ENCODE measurements at regions not wholly inside any gene's neighbourhood (a gene's known extent, or its start where the extent isn't known, plus 50 kb on each side); places are given as distances from the start of the nearest gene placed in this dataset.

DNA sequence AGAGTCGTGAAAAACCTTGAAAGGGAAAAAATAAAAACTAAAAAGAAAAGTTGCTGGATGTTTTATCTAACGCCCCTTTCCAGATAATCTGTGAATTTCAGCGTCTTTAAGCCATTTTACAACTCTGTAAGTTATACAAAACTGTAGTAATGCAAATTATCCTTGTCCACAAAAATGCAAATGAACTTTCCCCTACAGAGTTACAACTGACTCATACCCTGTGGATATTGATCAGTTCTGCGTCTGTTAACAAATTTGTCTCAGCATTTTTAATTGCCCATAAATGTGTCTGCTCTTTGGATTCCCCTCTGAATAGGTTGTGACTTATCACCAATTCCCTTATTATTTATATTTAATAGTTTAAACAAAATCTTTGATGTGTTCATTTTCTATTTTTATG, 105.9 kb upstream of the PRLR start:
- no peak for TF ChIP-seq GATA2 (IDR thresholded peaks at IDR 0.05; ENCODE audit: low read depth, low read length)
- TF ChIP-seq GATA3 (IDR thresholded peaks at IDR 0.05; ENCODE audit: low read depth, low read length), result no peak

Data from SH-SY5Y (cell line).